WTC11 (cell line): ENCODE measurements at regions not wholly inside any gene's neighbourhood (a gene's known extent, or its start where the extent isn't known, plus 50 kb on each side); places are given as distances from the start of the nearest gene placed in this dataset.

Experiments
- ATAC-seq: fragments of 200-7000 bp; cut with Tn5 transposase; 2 replicates; pipeline ENCODE4 v1.10.0; 2021; ENCODE audit warnings: mild to moderate bottlenecking, moderate library complexity
- CTCF ChIA-PET: fragments of 300-600 bp; sonication (Branson Sonifier 250); formaldehyde crosslinking; loops from one replicate; lab custom pipeline; 2021; ENCODE audit warnings: antibody characterized with exemption; lab: Charles Lee
- POLR2A ChIA-PET: fragments of 350-600 bp; sonication (Branson Sonifier 250); formaldehyde crosslinking; loops from one replicate; lab custom pipeline; 2021; ENCODE audit warnings: antibody characterized with exemption; lab: Charles Lee
- DNase-seq: peaks from one replicate; pipeline ENCODE4 v3.0.0; 2021; ENCODE audit warnings: low spot score
- H3K27ac Mint-ChIP-seq: 2 replicates; pipeline ENCODE4 v1.8.0; 2021; ENCODE audit warnings: mixed read lengths
- H3K27me3 Mint-ChIP-seq: 2 replicates; pipeline ENCODE4 v1.8.0; 2021; ENCODE audit warnings: low read depth, mild to moderate bottlenecking, moderate library complexity, mixed read lengths
- H3K36me3 Mint-ChIP-seq: 2 replicates; pipeline ENCODE4 v1.8.0; 2021; ENCODE audit warnings: mixed read lengths
- H3K4me1 Mint-ChIP-seq: 2 replicates; pipeline ENCODE4 v1.8.0; 2022; ENCODE audit warnings: mixed read lengths
- H3K4me3 Mint-ChIP-seq: 2 replicates; pipeline ENCODE4 v1.8.0; 2021; ENCODE audit warnings: mild to moderate bottlenecking, moderate library complexity, mixed read lengths
- H3K9me3 Mint-ChIP-seq: 2 replicates; pipeline ENCODE4 v1.8.0; 2021; ENCODE audit warnings: mixed read lengths
- AFF4 ChIP-seq: sonication (generic); formaldehyde crosslinking; IDR thresholded peaks from 2 replicates; pipeline ENCODE4 v1.8.1; 2023; ENCODE audit warnings: mild to moderate bottlenecking, missing genetic modification reagents, borderline replicate concordance
- CTCF ChIP-seq: fragments of 200-600 bp; IDR thresholded peaks from 2 replicates; pipeline ENCODE4 v1.8.0; 2022; ENCODE audit warnings: antibody characterized with exemption
- FOXK1 ChIP-seq: sonication (generic); formaldehyde crosslinking; IDR thresholded peaks from 2 replicates; pipeline ENCODE4 v1.8.0; 2022; ENCODE audit warnings: mild to moderate bottlenecking, moderate library complexity, missing genetic modification reagents
- FOXP4 ChIP-seq: sonication (generic); formaldehyde crosslinking; IDR thresholded peaks from 2 replicates; pipeline ENCODE4 v1.8.0; 2022; ENCODE audit warnings: mild to moderate bottlenecking, missing genetic modification reagents
- GABPB1 ChIP-seq: sonication (generic); formaldehyde crosslinking; IDR thresholded peaks from 2 replicates; pipeline ENCODE4 v1.8.1; 2023; ENCODE audit warnings: mild to moderate bottlenecking, missing genetic modification reagents
- GTF2I ChIP-seq: fragments of 250-450 bp; sonication (Bioruptor Pico); conservative IDR thresholded peaks from 2 replicates; pipeline ENCODE4 v1.4.0; 2021; ENCODE audit warnings: mild to moderate bottlenecking
- HMGA2 ChIP-seq: fragments of 250-450 bp; sonication (Bioruptor Pico); IDR thresholded peaks from 2 replicates; pipeline ENCODE4 v1.4.0; 2021; ENCODE audit warnings: mild to moderate bottlenecking, moderate library complexity
- JUN ChIP-seq: sonication (generic); formaldehyde crosslinking; IDR thresholded peaks from 2 replicates; pipeline ENCODE4 v1.8.0; 2023; ENCODE audit warnings: mild to moderate bottlenecking, missing genetic modification reagents
- KAT7 ChIP-seq: sonication (generic); formaldehyde crosslinking; IDR thresholded peaks from 2 replicates; pipeline ENCODE4 v1.8.1; 2023; ENCODE audit warnings: missing genetic modification reagents, mild to moderate bottlenecking, borderline replicate concordance
- NFE2L1 ChIP-seq: sonication (generic); formaldehyde crosslinking; IDR thresholded peaks from 2 replicates; pipeline ENCODE4 v1.8.1; 2023; ENCODE audit warnings: missing genetic modification reagents
- NR1H2 ChIP-seq: sonication (generic); formaldehyde crosslinking; IDR thresholded peaks from 2 replicates; pipeline ENCODE4 v1.9.0; 2021; ENCODE audit warnings: mild to moderate bottlenecking, moderate library complexity, missing genetic modification reagents
- OVOL2 ChIP-seq: fragments of 250-450 bp; sonication (Bioruptor Pico); IDR thresholded peaks from 2 replicates; pipeline ENCODE4 v1.9.0; 2021; ENCODE audit warnings: mild to moderate bottlenecking, borderline replicate concordance
- PRRX2 ChIP-seq: fragments of 250-450 bp; sonication (Bioruptor Pico); IDR thresholded peaks from 2 replicates; pipeline ENCODE4 v1.8.0; 2021; ENCODE audit warnings: mild to moderate bottlenecking
- RELA ChIP-seq: sonication (generic); formaldehyde crosslinking; IDR thresholded peaks from 2 replicates; pipeline ENCODE4 v1.8.1; 2022; ENCODE audit warnings: missing genetic modification reagents, mild to moderate bottlenecking, borderline replicate concordance
- RORB ChIP-seq: fragments of 250-450 bp; sonication (Bioruptor Pico); IDR thresholded peaks from 2 replicates; pipeline ENCODE4 v1.9.0; 2021; ENCODE audit warnings: mild to moderate bottlenecking
- ZBTB21 ChIP-seq: sonication (generic); formaldehyde crosslinking; IDR thresholded peaks from 2 replicates; pipeline ENCODE4 v1.8.1; 2023; ENCODE audit warnings: mild to moderate bottlenecking, missing genetic modification reagents, borderline replicate concordance
- ZBTB43 ChIP-seq: sonication (generic); formaldehyde crosslinking; IDR thresholded peaks from 2 replicates; pipeline ENCODE4 v1.8.1; 2023; ENCODE audit warnings: mild to moderate bottlenecking, missing genetic modification reagents
- ZNF121 ChIP-seq: sonication (generic); formaldehyde crosslinking; IDR thresholded peaks from 2 replicates; pipeline ENCODE4 v1.8.0; 2023; ENCODE audit warnings: missing genetic modification reagents
- ZNF138 ChIP-seq: sonication (generic); formaldehyde crosslinking; conservative IDR thresholded peaks from 2 replicates; pipeline ENCODE4 v1.8.1; 2022; ENCODE audit warnings: mild to moderate bottlenecking, moderate library complexity, missing genetic modification reagents
- ZNF416 ChIP-seq: fragments of 250-450 bp; sonication (Bioruptor Pico); IDR thresholded peaks from 2 replicates; pipeline ENCODE4 v1.9.0; 2021; ENCODE audit warnings: mild to moderate bottlenecking, inconsistent platforms

GRCh38 chr6:84434550-84434949 lies 207.1 kb upstream of the CEP162 start:
- no peak for DNase-seq
- TF ChIP-seq ZNF138 (CRISPR knock-in tag) (no peak), PRRX2 (CRISPR knock-in tag) (no peak)
- TF ChIP-seq, all 79 proteins: peak for 0
- H3K27me3 Mint-ChIP-seq = no peaks in the 10 kb centered on the region
- POLR2A ChIA-PET = no interaction called here
- no peak for ATAC-seq
- H3K4me3 Mint-ChIP-seq = no peak overlapping the region
- H3K4me1 Mint-ChIP-seq = peaks cover 3% of the 10 kb centered on the region; the same call in 1 of the 2 replicates
- no peak overlapping the region for H3K27ac Mint-ChIP-seq
- no peaks in the 10 kb centered on the region for H3K36me3 Mint-ChIP-seq
- H3K9me3 Mint-ChIP-seq = peaks cover 6% of the 10 kb centered on the region; the same call in 1 of the 2 replicates
- CTCF ChIA-PET = interaction anchor here (1.6 kb wide), 1 partner anchor 12 kb away, joined by 6 read pairs; no protein-coding TSS in a partner anchor

- H3K27ac Mint-ChIP-seq = no peak overlapping the region
- no peaks in the 10 kb centered on the region for H3K27me3 Mint-ChIP-seq
- no peak for ATAC-seq
- peaks cover 3% of the 10 kb centered on the region; the same call in 1 of the 2 replicates for H3K4me1 Mint-ChIP-seq
- no peak for TF ChIP-seq JUN
- no peak for TF ChIP-seq GTF2I
- TF ChIP-seq HMGA2 (CRISPR knock-in tag) = no peak
- TF ChIP-seq ZBTB43 = no peak
- no peak for TF ChIP-seq AFF4 (CRISPR knock-in tag)
- TF ChIP-seq ZBTB21 (CRISPR knock-in tag) = no peak
- TF ChIP-seq RORB = no peak
- no peak for TF ChIP-seq RELA (CRISPR knock-in tag)
- no peak for TF ChIP-seq KAT7 (CRISPR knock-in tag)
- TF ChIP-seq OVOL2 (CRISPR knock-in tag) = no peak
- TF ChIP-seq NR1H2 (CRISPR knock-in tag) = no peak
- DNase-seq = no peak
- H3K36me3 Mint-ChIP-seq = no peaks in the 10 kb centered on the region
- H3K4me3 Mint-ChIP-seq = no peak overlapping the region
- CTCF ChIA-PET = no interaction called here
- POLR2A ChIA-PET = no interaction called here
- peaks cover 6% of the 10 kb centered on the region; the same call in 1 of the 2 replicates for H3K9me3 Mint-ChIP-seq
Observed at GRCh38 chr6:84432619-84433018, 205.2 kb upstream of the CEP162 start.

GRCh38 chr6:84428300-84428907 lies 201.0 kb upstream of the CEP162 start:
- peak; percentile 70 for DNase-seq
- ATAC-seq = peak; percentile 80
- no peaks in the 10 kb centered on the region for H3K27me3 Mint-ChIP-seq
- ChIA-PET CTCF (interaction anchor here (0.5 to 1.6 kb wide), 13 partner anchors 13 to 681 kb away, joined by 3 to 10 read pairs (median 3); partner anchors contain the start of gene CEP162), POLR2A (no interaction called here)
- H3K4me3 Mint-ChIP-seq = no peak overlapping the region
- no peaks in the 10 kb centered on the region for H3K36me3 Mint-ChIP-seq
- no peaks in the 10 kb centered on the region for H3K9me3 Mint-ChIP-seq
- H3K27ac Mint-ChIP-seq = no peak overlapping the region
- no peak for TF ChIP-seq GABPB1 (CRISPR knock-in tag)
- no peak for TF ChIP-seq FOXK1 (CRISPR knock-in tag)
- no peak for TF ChIP-seq NFE2L1 (CRISPR knock-in tag)
- no peak for TF ChIP-seq ZNF121 (CRISPR knock-in tag)
- TF ChIP-seq CTCF = peak; percentile 51; the same call in 1 of the 2 replicates
- TF ChIP-seq ZNF138 (CRISPR knock-in tag) = no peak
- TF ChIP-seq FOXP4 (CRISPR knock-in tag) = no peak
- TF ChIP-seq ZBTB21 (CRISPR knock-in tag) = no peak
- no peak for TF ChIP-seq ZNF416 (CRISPR knock-in tag)
- TF ChIP-seq, all 79 proteins: peak for 1
- H3K4me1 Mint-ChIP-seq = peaks cover 25% of the 10 kb centered on the region
